ENCODE measurements at regions not wholly inside any gene's neighbourhood (a gene's known extent, or its start where the extent isn't known, plus 50 kb on each side); places are given as distances from the start of the nearest gene placed in this dataset.

GRCh38 chr5:87778876-87779275, 366.1 kb upstream of the CCNH start:
- Histone ChIP-seq H2AFZ (ENCODE audit: low read depth, low read length) (no peak overlapping the region), H4K20me1 (ENCODE audit: insufficient read depth) (no peaks in the 10 kb centered on the region), H3K9me2 (ENCODE audit: insufficient read depth, low read length) (no peaks in the 10 kb centered on the region), H3K9me3 (ENCODE audit: low read length) (no peaks in the 10 kb centered on the region), H3K4me3 (ENCODE audit: low read length) (no peak overlapping the region), H3F3A (ENCODE audit: insufficient read depth, low read length, poor library complexity, severe bottlenecking) (peaks cover 4% of the 10 kb centered on the region), H3K4me2 (ENCODE audit: low read length) (no peak overlapping the region), H3K9ac (ENCODE audit: low read length) (no peak overlapping the region), H3K27ac (ENCODE audit: low read length) (no peak overlapping the region), H3K36me3 (ENCODE audit: insufficient read depth, low read length) (no peaks in the 10 kb centered on the region), H3K27me3 (ENCODE audit: insufficient read depth, low read depth, low read length) (no peaks in the 10 kb centered on the region), H3K79me2 (replicated peaks; ENCODE audit: insufficient read depth, low read length) (peaks cover 55% of the 10 kb centered on the region)
- TF ChIP-seq REST (IDR thresholded peaks at IDR 0.05; ENCODE audit: borderline replicate concordance) (no peak), EZH2 (IDR thresholded peaks at IDR 0.05; ENCODE audit: borderline replicate concordance, insufficient read depth, low read length, poor library complexity, severe bottlenecking) (no peak), TAF1 (IDR thresholded peaks at IDR 0.05; ENCODE audit: low read depth) (no peak), RAD21 (conservative IDR thresholded peaks at IDR 0.05) (no peak), EP300 (conservative IDR thresholded peaks at IDR 0.05; ENCODE audit: poor library complexity, severe bottlenecking) (no peak), SMC3 (conservative IDR thresholded peaks at IDR 0.05; ENCODE audit: poor library complexity) (no peak), POLR2AphosphoS5 (IDR thresholded peaks at IDR 0.05) (no peak), MXI1 (conservative IDR thresholded peaks at IDR 0.05; ENCODE audit: poor library complexity, severe bottlenecking) (no peak), CTCF (IDR thresholded peaks at IDR 0.05; ENCODE audit: poor library complexity, severe bottlenecking) (no peak)

GRCh38 chr5:87777877-87778276, 365.1 kb upstream of the CCNH start:
- H3K9me2 ChIP-seq (ENCODE audit: insufficient read depth, low read length): no peaks in the 10 kb centered on the region
- no peaks in the 10 kb centered on the region for H4K20me1 ChIP-seq (ENCODE audit: insufficient read depth)
- H2AFZ ChIP-seq (ENCODE audit: low read depth, low read length): no peak overlapping the region
- no peaks in the 10 kb centered on the region for H3K9me3 ChIP-seq (ENCODE audit: low read length)
- H3F3A ChIP-seq (ENCODE audit: insufficient read depth, low read length, poor library complexity, severe bottlenecking): peaks cover 4% of the 10 kb centered on the region
- no peak overlapping the region for H3K27ac ChIP-seq (ENCODE audit: low read length)
- no peak overlapping the region for H3K4me2 ChIP-seq (ENCODE audit: low read length)
- H3K36me3 ChIP-seq (ENCODE audit: insufficient read depth, low read length): no peaks in the 10 kb centered on the region
- H3K4me3 ChIP-seq (ENCODE audit: low read length): no peak overlapping the region
- TF ChIP-seq SMC3 (conservative IDR thresholded peaks at IDR 0.05; ENCODE audit: poor library complexity): peak; percentile 30
- no peak for TF ChIP-seq TAF1 (IDR thresholded peaks at IDR 0.05; ENCODE audit: low read depth)
- TF ChIP-seq EZH2 (IDR thresholded peaks at IDR 0.05; ENCODE audit: borderline replicate concordance, insufficient read depth, low read length, poor library complexity, severe bottlenecking): no peak
- TF ChIP-seq CTCF (IDR thresholded peaks at IDR 0.05; ENCODE audit: poor library complexity, severe bottlenecking): peak; percentile 19
- TF ChIP-seq RAD21 (conservative IDR thresholded peaks at IDR 0.05): peak; percentile 40
- peaks cover 46% of the 10 kb centered on the region for H3K79me2 ChIP-seq (replicated peaks; ENCODE audit: insufficient read depth, low read length)
- peak overlapping the region; percentile 7 for H3K9ac ChIP-seq (ENCODE audit: low read length)
- H3K27me3 ChIP-seq (ENCODE audit: insufficient read depth, low read depth, low read length): no peaks in the 10 kb centered on the region

All from neural cell (in vitro differentiated cells).